ENCODE measurements at regions not wholly inside any gene's neighbourhood (a gene's known extent, or its start where the extent isn't known, plus 50 kb on each side); places are given as distances from the start of the nearest gene placed in this dataset.

DNA sequence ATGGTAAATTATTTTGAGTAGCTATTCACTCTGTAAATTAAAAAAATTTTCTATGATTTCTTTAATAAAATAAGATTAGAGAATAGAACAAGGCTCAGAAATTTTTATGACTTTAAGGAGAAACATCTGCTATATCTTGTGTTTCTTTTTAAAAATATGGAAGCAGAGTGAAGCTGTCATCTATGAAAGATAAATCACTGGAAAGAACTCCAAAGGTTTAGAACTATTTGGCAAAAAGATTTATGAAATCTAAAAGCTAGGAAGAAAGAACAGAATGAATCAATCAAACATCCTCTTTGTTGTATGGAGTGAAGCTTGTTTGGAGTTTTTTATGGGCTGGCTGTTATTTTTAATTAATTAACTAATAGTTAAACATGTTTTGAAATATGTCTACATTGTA lies 89.8 kb upstream of the ACTBL2 start:
- DNase-seq (ENCODE audit: low spot score) = no peak

DNA sequence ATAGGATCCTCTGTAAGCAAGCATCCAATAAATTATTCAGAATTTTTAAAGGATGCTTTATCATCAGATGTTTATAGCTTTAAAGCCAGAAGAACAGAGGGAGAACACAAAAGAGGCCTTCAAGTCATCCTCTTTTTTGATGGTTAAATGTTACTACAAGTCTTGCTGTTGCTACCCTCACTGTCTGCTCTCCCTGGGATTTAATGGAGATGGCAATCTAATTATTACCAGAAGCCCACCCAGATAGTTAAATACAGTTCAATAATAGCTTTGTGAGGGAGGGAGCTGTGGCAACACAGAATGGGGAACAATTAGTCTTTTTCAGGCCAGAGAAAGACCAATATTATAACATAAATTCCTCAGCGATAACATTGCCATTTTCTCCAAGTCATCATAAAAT lies 87.0 kb upstream of the ACTBL2 start:
- peaks cover 0 to 2% (median 0%) of the 10 kb centered on the region in 4 donors for H3K27me3 ChIP-seq (ENCODE audit: control insufficient read depth in 4 of 4, insufficient read depth in 4 of 4, low read length in 3 of 4)
- 39% methylated on average over 1 of the region's 1 CpG for WGBS
- H3K36me3 ChIP-seq (ENCODE audit: control insufficient read depth in 4 of 4, insufficient read depth in 3 of 4, low read depth in 1 of 4, low read length in 3 of 4) = no peaks in the 10 kb centered on the region
- no peak for TF ChIP-seq JUND (IDR thresholded peaks at IDR 0.05)
- H3K9me3 ChIP-seq (ENCODE audit: control insufficient read depth in 4 of 4, low read length in 3 of 4) = no peaks in the 10 kb centered on the region
- H3K9ac ChIP-seq (ENCODE audit: low read depth in 1 of 2, low read length in 2 of 2) = no peak overlapping the region
- H3K4me1 ChIP-seq (ENCODE audit: control insufficient read depth in 4 of 4, insufficient read depth in 4 of 4, low read length in 3 of 4) = no peaks in the 10 kb centered on the region
- H3K27ac ChIP-seq (ENCODE audit: low read depth in 1 of 2, low read length in 2 of 2) = no peak overlapping the region
- no peak for DNase-seq (ENCODE audit: low spot score)
- H3K4me3 ChIP-seq (ENCODE audit: low read depth in 1 of 3, low read length in 3 of 3) = no peak overlapping the region

More for the DNA sequence above, 89.8 kb upstream of the ACTBL2 start:
- Histone ChIP-seq H3K9ac (ENCODE audit: low read depth in 1 of 2, low read length in 2 of 2) (no peak overlapping the region), H3K4me3 (ENCODE audit: low read depth in 1 of 3, low read length in 3 of 3) (no peak overlapping the region), H3K9me3 (ENCODE audit: control insufficient read depth in 4 of 4, low read length in 3 of 4) (no peaks in the 10 kb centered on the region), H3K27me3 (ENCODE audit: control insufficient read depth in 4 of 4, insufficient read depth in 4 of 4, low read length in 3 of 4) (peaks cover 0 to 2% (median 0%) of the 10 kb centered on the region in 4 donors), H3K36me3 (ENCODE audit: control insufficient read depth in 4 of 4, insufficient read depth in 3 of 4, low read depth in 1 of 4, low read length in 3 of 4) (no peaks in the 10 kb centered on the region), H3K27ac (ENCODE audit: low read depth in 1 of 2, low read length in 2 of 2) (no peak overlapping the region), H3K4me1 (ENCODE audit: control insufficient read depth in 4 of 4, insufficient read depth in 4 of 4, low read length in 3 of 4) (no peaks in the 10 kb centered on the region)
- TF ChIP-seq EGR1 (IDR thresholded peaks at IDR 0.05; ENCODE audit: low read depth in 2 of 2) (no peak), RAD21 (IDR thresholded peaks at IDR 0.05) (no peak), SP1 (IDR thresholded peaks at IDR 0.05) (no peak), HNF4G (IDR thresholded peaks at IDR 0.05) (no peak), GABPA (IDR thresholded peaks at IDR 0.05 in 1 of 2, conservative IDR thresholded peaks at IDR 0.05 in 1 of 2) (no peak), NR2F2 (IDR thresholded peaks at IDR 0.05) (no peak), FOXA1 (IDR thresholded peaks at IDR 0.05) (no peak), RXRA (IDR thresholded peaks at IDR 0.05) (no peak), TAF1 (conservative IDR thresholded peaks at IDR 0.05) (no peak), FOXA2 (IDR thresholded peaks at IDR 0.05) (no peak), YY1 (IDR thresholded peaks at IDR 0.05) (no peak), JUND (IDR thresholded peaks at IDR 0.05) (no peak)
- TF ChIP-seq, protein P1, sequence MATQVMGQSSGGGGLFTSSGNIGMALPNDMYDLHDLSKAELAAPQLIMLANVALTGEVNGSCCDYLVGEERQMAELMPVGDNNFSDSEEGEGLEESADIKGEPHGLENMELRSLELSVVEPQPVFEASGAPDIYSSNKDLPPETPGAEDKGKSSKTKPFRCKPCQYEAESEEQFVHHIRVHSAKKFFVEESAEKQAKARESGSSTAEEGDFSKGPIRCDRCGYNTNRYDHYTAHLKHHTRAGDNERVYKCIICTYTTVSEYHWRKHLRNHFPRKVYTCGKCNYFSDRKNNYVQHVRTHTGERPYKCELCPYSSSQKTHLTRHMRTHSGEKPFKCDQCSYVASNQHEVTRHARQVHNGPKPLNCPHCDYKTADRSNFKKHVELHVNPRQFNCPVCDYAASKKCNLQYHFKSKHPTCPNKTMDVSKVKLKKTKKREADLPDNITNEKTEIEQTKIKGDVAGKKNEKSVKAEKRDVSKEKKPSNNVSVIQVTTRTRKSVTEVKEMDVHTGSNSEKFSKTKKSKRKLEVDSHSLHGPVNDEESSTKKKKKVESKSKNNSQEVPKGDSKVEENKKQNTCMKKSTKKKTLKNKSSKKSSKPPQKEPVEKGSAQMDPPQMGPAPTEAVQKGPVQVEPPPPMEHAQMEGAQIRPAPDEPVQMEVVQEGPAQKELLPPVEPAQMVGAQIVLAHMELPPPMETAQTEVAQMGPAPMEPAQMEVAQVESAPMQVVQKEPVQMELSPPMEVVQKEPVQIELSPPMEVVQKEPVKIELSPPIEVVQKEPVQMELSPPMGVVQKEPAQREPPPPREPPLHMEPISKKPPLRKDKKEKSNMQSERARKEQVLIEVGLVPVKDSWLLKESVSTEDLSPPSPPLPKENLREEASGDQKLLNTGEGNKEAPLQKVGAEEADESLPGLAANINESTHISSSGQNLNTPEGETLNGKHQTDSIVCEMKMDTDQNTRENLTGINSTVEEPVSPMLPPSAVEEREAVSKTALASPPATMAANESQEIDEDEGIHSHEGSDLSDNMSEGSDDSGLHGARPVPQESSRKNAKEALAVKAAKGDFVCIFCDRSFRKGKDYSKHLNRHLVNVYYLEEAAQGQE (IDR thresholded peaks at IDR 0.05) = no peak
- TF ChIP-seq, protein P2, sequence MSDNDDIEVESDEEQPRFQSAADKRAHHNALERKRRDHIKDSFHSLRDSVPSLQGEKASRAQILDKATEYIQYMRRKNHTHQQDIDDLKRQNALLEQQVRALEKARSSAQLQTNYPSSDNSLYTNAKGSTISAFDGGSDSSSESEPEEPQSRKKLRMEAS (IDR thresholded peaks at IDR 0.05) = no peak
- TF ChIP-seq, protein P3, sequence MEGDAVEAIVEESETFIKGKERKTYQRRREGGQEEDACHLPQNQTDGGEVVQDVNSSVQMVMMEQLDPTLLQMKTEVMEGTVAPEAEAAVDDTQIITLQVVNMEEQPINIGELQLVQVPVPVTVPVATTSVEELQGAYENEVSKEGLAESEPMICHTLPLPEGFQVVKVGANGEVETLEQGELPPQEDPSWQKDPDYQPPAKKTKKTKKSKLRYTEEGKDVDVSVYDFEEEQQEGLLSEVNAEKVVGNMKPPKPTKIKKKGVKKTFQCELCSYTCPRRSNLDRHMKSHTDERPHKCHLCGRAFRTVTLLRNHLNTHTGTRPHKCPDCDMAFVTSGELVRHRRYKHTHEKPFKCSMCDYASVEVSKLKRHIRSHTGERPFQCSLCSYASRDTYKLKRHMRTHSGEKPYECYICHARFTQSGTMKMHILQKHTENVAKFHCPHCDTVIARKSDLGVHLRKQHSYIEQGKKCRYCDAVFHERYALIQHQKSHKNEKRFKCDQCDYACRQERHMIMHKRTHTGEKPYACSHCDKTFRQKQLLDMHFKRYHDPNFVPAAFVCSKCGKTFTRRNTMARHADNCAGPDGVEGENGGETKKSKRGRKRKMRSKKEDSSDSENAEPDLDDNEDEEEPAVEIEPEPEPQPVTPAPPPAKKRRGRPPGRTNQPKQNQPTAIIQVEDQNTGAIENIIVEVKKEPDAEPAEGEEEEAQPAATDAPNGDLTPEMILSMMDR (IDR thresholded peaks at IDR 0.05; ENCODE audit: low read depth, low read length, missing input control) = no peak
- TF ChIP-seq, protein P4, sequence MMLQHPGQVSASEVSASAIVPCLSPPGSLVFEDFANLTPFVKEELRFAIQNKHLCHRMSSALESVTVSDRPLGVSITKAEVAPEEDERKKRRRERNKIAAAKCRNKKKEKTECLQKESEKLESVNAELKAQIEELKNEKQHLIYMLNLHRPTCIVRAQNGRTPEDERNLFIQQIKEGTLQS (IDR thresholded peaks at IDR 0.05) = no peak

Data from liver (tissue), 8 donors.